GM18867 (cell line): ENCODE measurements at regions not wholly inside any gene's neighbourhood (a gene's known extent, or its start where the extent isn't known, plus 50 kb on each side); places are given as distances from the start of the nearest gene placed in this dataset.

Source experiments
- ATAC-seq: cut with Tn5 transposase; IDR thresholded peaks from one replicate; pipeline ENCODE4 v1.9.1; 2021; ENCODE audit warnings: mild to moderate bottlenecking, moderate library complexity; ENCODE audit not compliant: unreplicated experiment

DNA sequence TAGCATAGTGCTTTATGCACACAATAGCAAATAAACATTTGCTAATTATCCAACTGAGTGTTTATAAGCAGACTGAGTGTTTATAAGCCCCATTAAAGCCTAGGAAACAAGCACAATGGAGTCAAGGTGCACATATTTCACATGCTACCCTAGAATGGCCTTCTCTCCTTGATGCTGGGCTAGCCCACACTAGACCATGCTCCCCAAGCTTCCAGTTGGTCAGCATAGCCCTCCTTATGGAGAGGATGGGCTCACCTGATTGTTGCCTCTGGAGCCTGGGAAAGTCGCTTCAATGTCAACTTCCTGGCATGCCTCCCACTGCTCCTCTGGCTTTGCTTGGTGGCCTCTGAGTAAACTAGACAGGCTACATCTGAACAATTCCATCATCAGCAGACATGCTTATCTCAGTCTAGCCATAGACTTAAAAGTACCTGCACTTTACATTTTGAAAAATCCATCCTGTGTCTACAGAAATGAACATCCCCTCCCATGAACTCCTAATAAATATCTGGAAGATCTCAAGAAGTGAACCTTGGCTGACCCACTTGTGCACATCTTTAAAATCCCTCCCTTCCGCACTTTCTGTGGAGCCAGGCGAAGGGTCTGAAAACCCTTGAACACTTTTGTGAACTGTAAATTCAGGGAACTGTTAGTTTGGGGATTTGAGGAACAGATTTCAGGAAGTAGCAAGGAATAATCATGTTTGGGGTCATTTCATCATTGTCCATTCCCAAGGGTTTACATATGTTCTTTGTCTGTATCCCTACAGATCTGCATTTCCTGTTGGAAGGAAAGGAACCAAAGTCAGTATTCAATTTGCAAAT, 486.6 kb downstream of the ARHGEF28 start:
- no peak for ATAC-seq

DNA sequence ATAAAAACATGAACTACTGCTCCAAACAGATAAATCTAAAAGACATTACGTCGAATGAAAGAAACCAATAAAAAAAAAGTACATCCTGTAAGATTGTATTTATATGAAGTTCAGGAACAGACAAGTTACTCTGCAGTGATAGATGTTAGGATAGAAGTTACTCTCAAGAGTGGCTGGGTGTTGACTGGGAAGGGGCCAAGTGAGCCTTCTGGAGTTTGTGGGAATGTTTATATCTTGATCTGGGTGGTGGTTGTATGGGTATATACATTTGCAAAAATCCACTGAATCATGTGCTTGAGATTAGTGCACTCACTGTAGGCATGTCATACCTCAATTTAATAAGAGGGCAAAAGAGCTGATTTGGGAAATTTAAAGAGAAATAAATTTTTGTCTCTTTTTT, 485.8 kb downstream of the ARHGEF28 start:
- no peak for ATAC-seq

DNA sequence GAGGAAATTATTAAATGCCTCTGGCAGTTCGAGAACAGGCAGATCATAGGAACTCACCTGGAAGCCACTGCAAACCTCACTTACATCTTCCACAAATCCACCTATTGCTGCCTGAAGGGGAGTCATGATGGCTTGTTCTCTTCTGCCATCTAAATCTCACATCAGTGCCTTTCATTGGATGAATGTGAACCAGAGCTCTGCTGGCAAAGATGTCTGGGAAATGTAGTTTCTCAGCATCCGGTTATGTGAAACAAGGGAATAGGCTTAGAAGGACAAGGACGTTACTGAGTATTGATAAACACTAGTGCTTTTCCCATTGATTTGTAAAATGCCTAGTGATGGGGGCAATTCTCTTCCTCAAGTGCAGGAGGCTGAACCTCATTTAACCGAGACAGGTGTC, 483.3 kb downstream of the ARHGEF28 start:
- ATAC-seq, result no peak

GRCh38 chr5:74107899-74108298, 481.9 kb downstream of the ARHGEF28 start:
- no peak for ATAC-seq

GRCh38 chr5:74105126-74105780, 479.3 kb downstream of the ARHGEF28 start:
- no peak for ATAC-seq

GRCh38 chr5:74103131-74104023, 477.4 kb downstream of the ARHGEF28 start:
- ATAC-seq, result no peak

DNA sequence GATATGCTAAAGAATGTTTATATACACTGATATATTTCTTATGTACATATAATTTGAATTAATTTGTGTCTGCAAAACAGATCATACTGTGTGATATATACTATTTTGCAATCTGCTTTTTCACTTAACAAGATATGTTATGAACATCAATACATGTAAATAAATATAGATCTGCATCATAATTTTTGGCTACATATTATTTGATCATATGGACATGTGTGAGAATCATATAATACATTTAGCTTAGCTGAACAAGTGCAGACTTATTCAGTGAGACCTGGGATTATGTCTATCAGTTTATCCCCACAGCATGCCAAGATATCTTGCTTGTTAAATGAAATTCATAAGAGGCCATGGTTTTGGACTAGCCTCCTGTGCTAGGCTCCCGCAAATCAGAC, 474.3 kb downstream of the ARHGEF28 start:
- no peak for ATAC-seq

DNA sequence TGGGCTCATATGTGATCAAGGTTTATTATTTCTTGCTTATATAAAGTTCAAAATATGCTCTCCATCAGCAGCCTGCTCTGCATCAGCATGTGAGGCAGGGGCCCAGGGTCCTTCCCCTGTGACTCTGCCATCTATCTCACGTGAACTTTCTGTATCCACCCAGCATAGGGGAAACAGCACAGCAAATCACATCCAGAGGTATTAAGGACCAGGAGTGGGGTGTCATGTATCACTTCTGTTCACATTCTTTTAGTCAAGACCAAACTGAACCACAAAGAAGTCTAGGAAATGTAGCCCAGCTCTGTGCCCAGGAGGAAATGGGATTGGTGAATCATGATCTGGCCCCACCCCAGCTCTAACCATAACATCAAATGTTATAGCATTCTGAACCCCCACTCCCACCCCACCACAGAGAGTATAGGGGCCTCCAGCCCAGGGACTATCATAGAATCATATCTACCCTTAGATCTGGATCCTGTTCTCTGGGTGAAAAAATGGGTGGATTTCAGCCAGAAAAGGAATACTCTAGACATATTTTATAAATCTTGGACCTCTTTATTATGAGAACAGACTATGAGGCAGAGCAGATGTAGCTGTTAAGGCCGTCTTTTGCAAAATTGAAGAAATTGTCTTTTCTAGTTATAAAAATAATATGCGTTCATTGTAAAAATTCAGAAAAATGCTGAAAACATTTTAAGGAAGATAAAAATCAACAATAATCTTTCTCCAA, 473.7 kb downstream of the ARHGEF28 start:
- no peak for ATAC-seq

DNA sequence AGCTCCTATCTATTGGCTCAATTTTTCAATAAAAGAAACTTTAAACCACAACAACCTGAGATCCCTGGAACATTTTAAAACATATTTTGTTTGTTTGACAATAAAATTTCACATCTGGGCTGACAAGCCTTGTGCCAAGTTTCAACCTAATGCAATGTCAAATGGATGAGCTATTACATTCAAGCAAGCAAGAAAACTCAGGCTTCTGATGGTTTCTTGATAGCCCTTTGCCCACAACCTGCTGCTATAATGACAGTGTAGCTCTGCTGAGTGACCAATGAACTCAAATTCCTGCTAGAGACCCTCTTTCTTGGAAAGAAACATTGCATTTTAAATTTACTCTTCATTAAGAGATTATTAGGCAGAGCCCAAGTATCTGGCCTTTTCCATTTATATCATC, 472.9 kb downstream of the ARHGEF28 start:
- no peak for ATAC-seq

- no peak for ATAC-seq
Measured at GRCh38 chr5:74098456-74098855, 472.5 kb downstream of the ARHGEF28 start.

- no peak for ATAC-seq
Measured at GRCh38 chr5:74096325-74096724, 470.3 kb downstream of the ARHGEF28 start.

GRCh38 chr5:74095871-74096270, 469.9 kb downstream of the ARHGEF28 start:
- ATAC-seq, result no peak

GRCh38 chr5:74094782-74095108, 468.7 kb downstream of the ARHGEF28 start:
- ATAC-seq, result no peak

- ATAC-seq, result no peak
Measured at GRCh38 chr5:74094096-74094781, 468.2 kb downstream of the ARHGEF28 start.

DNA sequence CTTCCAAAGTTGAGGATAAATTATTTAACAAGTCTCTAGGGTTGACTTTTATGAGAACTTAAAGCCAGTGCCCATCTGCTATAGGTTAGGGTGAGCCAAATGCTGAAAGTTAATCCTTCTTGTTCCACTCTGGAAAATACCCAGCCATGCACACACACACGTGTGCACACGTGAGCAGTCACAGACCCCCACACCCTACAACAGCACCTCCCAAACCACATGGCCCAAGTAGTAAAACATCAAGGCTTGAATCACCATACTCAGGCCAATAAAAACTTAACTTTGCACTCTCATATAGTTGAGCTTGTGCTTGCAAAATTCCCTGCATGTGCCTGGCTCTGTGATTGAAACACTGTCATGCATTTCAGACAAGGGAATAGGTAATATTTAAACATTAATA, 467.6 kb downstream of the ARHGEF28 start:
- ATAC-seq, result no peak

- ATAC-seq, result no peak
Measured at GRCh38 chr5:74092766-74093165, 466.8 kb downstream of the ARHGEF28 start.

DNA sequence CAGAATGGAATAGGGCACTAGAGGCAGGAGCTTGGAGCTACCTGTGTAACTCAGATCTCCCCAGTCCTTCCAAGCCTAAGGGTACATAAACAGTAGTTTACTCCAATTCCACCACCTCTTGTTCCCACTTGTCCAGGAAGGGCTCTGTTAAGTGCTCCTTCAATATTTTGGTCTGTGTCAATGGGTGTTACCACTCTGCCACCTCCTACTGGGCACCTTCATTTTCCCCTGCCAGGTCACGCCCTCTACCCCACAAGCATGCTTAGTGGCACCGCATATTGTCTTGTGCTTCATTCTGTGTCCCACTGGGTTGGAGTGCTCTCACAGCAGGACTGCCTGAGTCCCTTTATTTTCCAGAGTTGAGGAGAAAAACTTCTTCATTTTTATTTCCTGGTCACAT, 459.8 kb downstream of the ARHGEF28 start:
- no peak for ATAC-seq

DNA sequence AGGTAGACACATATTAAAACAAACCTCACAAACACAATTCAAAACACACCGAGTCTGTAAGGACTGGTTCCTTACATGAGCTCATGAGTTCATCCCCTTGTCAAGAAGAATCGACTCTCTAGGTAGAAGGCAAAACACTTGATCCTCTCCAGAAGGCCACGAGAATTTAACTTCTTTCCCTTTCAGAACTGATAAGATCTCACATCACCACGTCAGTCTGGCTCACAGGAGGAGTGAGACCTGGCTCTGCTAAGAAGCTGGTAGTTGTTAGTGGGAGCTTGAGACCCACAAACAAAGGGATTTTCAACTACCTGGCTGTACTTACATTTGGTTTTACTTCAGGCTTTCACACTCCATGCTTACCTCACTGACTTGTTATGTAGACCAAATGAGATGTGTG, 459.2 kb downstream of the ARHGEF28 start:
- ATAC-seq, result no peak

GRCh38 chr5:74083096-74083791, 457.2 kb downstream of the ARHGEF28 start:
- ATAC-seq, result no peak
